HG03565 (cell line): ENCODE measurements at regions not wholly inside any gene's neighbourhood (a gene's known extent, or its start where the extent isn't known, plus 50 kb on each side); places are given as distances from the start of the nearest gene placed in this dataset.
"Not testable (repeated sequence)": the region's sequence is repeated elsewhere in the genome, so short reads cannot be mapped to it uniquely, and the experiment has no call there.

Experiments
- ATAC-seq: cut with Tn5 transposase; IDR thresholded peaks from one replicate; pipeline ENCODE4 v1.9.1; 2021; ENCODE audit warnings: mild to moderate bottlenecking, moderate library complexity; ENCODE audit not compliant: unreplicated experiment

DNA sequence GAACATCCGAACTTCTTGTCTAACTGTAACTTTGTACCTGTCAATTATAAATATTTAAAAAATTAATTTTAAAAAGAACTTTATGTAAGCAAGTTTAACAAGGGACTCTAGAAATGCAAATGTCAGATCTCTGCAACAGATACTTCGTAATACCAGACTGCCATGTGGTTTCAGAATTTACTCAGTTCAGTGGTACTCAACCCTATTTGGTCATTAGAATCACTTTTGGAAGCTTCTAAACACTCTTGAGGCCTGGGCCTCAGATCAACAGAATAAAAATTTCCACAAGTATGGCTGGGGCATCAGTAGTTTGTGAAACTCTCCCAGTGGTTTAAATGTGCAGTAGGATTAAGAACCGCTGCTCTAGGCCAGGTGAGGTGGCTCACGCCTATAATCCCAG, 139.5 kb upstream of the SMYD2 start:
- no peak for ATAC-seq

GRCh38 chr1:214143006-214143992, 137.7 kb upstream of the SMYD2 start:
- no peak for ATAC-seq

DNA sequence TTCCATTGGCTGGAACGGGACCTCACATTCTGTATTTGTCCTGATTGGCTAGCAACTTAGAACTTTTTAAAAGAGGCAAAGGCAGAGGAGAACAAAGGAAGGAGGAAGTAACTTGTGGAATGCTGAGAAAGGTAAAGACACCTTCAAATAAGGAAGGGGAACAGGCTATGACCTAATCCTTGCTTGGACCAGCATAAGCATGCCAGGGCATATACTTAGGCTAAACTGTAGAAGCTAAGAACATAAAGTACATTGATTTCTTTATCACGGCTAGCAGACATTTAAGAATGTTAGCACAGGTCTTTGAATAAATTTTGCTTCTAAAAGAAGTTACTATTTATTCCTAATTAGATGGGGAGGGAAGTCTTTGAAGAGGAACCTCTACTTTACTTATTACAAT, 136.4 kb upstream of the SMYD2 start:
- not testable (repeated sequence) for ATAC-seq

DNA sequence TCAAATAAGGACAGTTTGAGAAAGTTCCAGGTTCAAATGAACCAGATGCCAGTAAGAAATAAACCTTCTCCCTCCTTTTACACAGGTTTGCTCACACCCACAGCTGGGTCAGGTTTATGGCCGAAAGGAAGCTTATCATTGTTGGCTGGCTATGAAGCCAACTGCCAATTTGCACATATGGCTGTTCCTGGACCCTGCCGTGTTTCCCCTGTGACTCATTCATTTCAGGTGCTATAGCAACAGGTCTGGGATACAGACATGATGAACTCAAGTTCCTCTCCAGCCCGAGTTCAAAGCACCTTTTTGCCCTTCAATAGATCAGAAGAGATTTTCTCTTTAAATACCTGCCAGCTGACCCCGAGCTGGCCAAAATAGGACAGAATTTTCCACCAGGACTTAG, 134.4 kb upstream of the SMYD2 start:
- ATAC-seq, result no peak

DNA sequence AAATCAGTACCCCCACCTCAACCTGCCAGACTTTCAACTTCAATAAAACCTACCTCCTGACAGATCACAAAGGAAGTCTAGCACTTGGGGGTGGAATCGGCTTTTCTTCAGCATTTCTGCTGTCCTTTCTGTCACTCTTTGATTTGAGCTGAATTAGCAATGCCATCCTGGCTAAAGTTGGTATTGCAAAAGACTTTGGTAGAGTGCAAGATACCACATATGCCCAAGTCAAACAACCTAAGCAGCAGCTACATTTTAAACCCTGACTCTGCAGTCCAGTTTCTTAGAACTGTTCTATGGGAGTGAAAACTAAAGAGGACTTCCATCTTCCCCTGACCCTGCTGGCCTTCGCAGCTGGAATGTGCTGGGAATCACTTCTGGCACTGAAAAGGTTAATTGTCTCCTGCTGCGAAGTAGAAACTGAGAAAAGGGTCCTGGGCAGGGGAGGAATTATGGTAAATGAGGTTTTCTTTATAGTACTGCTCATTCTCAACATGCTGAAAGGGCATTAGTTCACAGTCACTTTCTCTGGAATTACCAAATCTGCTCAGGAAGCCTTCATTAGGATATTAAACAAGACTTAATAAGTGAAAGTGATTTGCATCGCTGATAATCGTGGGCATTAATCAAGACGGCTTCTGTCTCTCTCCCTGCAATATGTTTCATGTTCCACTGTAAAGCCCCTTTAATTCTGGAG, 126.2 kb upstream of the SMYD2 start:
- ATAC-seq, result no peak

GRCh38 chr1:214155987-214156625, 124.9 kb upstream of the SMYD2 start:
- ATAC-seq, result no peak

DNA sequence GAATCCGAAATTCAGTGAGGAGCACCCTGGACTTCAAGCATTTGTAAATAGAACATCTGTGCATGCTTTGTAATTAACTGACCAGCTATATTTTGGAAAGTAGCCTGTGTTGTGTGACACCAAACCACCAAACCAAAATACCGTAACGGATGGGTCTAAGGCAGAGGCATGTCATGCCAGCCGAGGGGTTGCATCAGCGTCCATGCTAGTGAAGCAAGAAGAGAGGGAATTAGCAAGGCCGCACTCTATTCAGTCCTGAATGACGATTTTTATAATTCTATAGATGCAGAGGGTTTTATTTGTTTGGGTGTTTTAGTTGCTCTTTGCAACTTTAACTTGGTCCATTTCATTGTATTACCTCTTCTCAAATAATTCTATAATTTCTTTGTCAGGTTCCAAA, 116.8 kb upstream of the SMYD2 start:
- no peak for ATAC-seq

DNA sequence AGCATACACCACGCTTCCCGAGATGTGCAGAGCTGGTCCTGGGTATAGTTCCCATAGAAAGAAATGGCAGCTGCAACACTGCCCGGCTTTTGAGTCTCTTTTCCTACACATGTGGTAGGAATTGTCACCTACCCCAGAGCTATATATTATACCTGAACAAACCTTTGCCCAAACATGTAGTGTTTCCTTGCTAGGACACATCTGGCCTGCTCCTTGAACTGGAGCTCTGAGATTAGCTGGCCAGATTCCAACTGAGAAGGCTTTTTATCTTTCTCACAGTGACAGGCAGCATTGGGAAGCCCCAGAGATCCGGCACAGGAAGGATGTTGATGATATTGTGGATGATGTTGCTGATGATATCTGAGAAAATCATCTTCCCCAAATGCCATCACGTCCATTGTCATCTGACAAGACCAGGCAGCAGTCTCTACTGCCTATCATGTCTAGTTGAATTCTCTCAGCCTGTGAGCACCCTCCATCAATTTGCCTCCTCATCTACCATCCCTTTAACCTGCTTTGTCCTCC, 115.0 kb upstream of the SMYD2 start:
- ATAC-seq, result no peak

- ATAC-seq, result no peak
Observed at GRCh38 chr1:214174508-214175199, 106.3 kb upstream of the SMYD2 start.

DNA sequence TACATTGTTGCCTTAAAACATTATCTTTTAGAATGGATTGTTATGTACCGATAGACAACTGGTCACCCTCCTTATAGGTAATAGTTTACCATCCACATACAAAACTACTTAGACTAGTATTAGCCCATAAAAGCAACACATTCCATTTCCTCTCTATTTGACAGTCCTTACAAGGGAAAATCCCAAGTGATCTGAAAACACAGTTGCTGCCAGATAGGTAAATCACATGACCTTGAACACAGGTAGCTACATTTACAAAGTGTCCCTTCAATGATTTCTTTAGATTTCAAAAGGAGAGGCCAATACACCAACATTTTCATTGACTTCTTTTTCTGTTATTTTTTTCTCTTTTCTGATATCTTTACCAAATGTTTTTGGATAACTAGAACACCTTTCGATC, 102.9 kb upstream of the SMYD2 start:
- ATAC-seq, result no peak

- no peak for ATAC-seq
Observed at GRCh38 chr1:214184992-214185391, 96.0 kb upstream of the SMYD2 start.

GRCh38 chr1:214186103-214186824, 94.7 kb upstream of the SMYD2 start:
- no peak for ATAC-seq

DNA sequence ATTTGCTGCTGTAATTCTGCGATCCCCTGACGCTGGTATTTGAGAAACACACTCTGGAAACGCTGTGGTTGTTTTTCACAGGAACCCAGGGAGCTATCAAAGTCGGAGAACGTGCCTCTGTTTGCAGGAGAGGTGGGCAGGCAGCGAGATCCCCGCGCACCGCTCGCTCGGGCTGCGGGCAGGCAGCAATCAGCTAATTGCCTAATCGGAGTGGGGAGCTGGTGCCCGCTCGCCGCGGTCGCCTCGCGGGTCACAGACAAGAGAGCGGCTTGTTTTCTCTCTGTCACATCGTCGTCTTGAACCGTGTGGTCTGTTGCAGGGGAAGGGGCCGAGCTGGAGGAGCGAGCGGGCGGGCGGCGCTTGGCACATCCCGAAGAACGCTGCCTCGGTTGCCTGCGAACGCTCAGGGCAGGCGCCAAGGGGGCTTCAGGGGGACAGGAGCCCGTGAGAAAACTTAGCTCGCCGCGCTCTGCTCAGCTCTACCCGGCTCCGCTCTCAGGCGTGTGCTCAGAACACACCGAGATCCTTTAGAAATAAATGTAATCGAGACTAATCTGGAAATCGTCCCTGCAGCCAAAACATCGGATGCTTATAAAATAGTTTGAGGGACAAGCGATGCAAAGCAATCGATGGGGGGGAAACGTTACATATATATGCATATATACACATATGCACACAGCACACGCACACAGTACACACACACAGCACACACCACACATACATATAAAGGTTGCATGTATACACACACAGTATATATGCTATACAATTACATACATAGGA, 93.6 kb upstream of the SMYD2 start:
- no peak for ATAC-seq

DNA sequence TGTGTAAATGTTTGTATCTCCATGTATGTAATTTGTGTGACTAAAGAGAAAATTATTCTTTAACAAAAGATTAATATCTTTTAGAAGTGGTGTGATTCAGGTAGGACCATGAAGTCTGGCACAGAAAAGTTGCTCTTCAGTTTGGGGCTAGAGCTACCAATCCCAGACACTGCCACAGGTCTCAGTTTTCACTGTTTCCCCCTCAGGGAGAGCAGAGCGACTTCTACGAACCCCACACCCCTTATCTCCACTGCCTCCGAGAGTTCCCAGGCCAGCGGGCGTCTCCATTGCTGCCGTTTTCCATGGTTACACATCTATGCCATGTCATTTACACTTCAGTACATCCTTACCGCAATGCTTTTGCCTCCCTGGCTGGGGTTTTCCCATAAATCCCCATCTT, 93.0 kb upstream of the SMYD2 start:
- ATAC-seq, result no peak

GRCh38 chr1:214188835-214189234, 92.1 kb upstream of the SMYD2 start:
- no peak for ATAC-seq

GRCh38 chr1:214192825-214193643, 87.9 kb upstream of the SMYD2 start:
- no peak for ATAC-seq

- no peak for ATAC-seq
Observed at GRCh38 chr1:214193691-214194090, 87.3 kb upstream of the SMYD2 start.

GRCh38 chr1:214198571-214198970, 82.4 kb upstream of the SMYD2 start:
- no peak for ATAC-seq

GRCh38 chr1:214199585-214199984, 81.4 kb upstream of the SMYD2 start:
- ATAC-seq, result no peak
